ENCODE measurements at regions not wholly inside any gene's neighbourhood (a gene's known extent, or its start where the extent isn't known, plus 50 kb on each side); places are given as distances from the start of the nearest gene placed in this dataset.
"Not testable (repeated sequence)": the region's sequence is repeated elsewhere in the genome, so short reads cannot be mapped to it uniquely, and the experiment has no call there.

- H3K27me3 ChIP-seq = no peaks in the 10 kb centered on the region
- TF ChIP-seq CTCF (IDR thresholded peaks at IDR 0.05) = no peak
- intact Hi-C loops (cut with DNase I) = no loop called here
- peak; percentile 34 for ATAC-seq
- no peak overlapping the region for H3K4me3 ChIP-seq
- no peaks in the 10 kb centered on the region for H3K36me3 ChIP-seq
- no peak for DNase-seq
- no peaks in the 10 kb centered on the region for H3K4me1 ChIP-seq
- no peak overlapping the region for H3K27ac ChIP-seq
- H3K9me3 ChIP-seq = no peaks in the 10 kb centered on the region
These were observed 179.7 kb upstream of the ST6GALNAC5 start for GRCh38 chr1:76687307-76688175.

GRCh38 chr1:76690766-76691165 is 176.5 kb upstream of the ST6GALNAC5 start:
- no peak for ATAC-seq

DNA sequence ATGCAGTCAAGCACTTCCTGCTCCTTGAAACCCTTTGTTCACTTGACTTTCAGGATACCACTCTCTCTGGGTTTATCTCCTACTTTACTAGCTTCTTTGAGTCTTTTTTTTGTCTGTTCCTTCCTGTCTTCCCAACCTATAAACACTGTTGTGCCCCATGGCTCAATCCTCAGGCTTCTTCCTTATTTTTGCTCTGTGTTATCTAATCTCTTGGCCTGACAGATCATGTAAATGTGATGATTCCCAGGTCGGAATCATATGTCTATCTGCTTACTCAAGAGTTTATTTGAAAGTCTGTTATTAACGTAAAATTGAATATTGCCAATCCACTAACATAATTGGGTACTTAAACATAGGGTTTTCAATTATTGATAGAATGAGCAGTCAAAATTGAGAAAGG is 171.7 kb upstream of the ST6GALNAC5 start:
- ATAC-seq = no peak
- Histone ChIP-seq H3K27me3 (no peaks in the 10 kb centered on the region), H3K4me1 (no peaks in the 10 kb centered on the region), H3K36me3 (no peaks in the 10 kb centered on the region), H3K4me3 (no peak overlapping the region), H3K27ac (no peak overlapping the region), H3K9me3 (no peaks in the 10 kb centered on the region)
- intact Hi-C loops (cut with DNase I) = no loop called here
- DNase-seq = no peak
- TF ChIP-seq CTCF (IDR thresholded peaks at IDR 0.05) = no peak

More at GRCh38 chr1:76690766-76691165, 176.5 kb upstream of the ST6GALNAC5 start:
- no peaks in the 10 kb centered on the region for H3K9me3 ChIP-seq
- no peaks in the 10 kb centered on the region for H3K36me3 ChIP-seq
- TF ChIP-seq CTCF (IDR thresholded peaks at IDR 0.05) = no peak
- no peaks in the 10 kb centered on the region for H3K27me3 ChIP-seq
- no peak overlapping the region for H3K4me3 ChIP-seq
- intact Hi-C loops (cut with DNase I) = no loop called here
- no peak overlapping the region for H3K27ac ChIP-seq
- DNase-seq = no peak
- H3K4me1 ChIP-seq = no peaks in the 10 kb centered on the region

DNA sequence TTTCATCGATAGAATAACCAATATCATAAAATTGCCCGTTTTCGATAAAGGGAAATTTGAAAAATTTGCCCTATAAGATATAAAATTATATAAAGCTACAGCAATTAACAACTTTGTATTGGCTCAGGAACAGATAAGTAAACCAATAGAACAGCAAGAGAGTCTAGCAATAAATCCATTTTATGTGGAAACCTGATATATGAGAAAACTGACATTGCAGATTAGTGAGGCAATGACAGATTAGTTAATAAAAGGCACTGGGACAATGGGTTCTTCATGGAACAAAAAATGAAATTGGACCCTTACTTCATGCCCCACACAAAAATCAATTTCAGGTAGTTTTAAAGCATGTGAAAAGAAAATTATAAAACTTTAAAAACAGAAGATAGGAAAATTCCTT is 169.9 kb upstream of the ST6GALNAC5 start:
- no peak overlapping the region for H3K4me3 ChIP-seq
- TF ChIP-seq CTCF (IDR thresholded peaks at IDR 0.05) = no peak
- H3K9me3 ChIP-seq = no peaks in the 10 kb centered on the region
- H3K4me1 ChIP-seq = no peaks in the 10 kb centered on the region
- no peak for DNase-seq
- no peak for ATAC-seq
- H3K27ac ChIP-seq = no peak overlapping the region
- H3K36me3 ChIP-seq = no peaks in the 10 kb centered on the region
- intact Hi-C loops (cut with DNase I) = no loop called here
- no peaks in the 10 kb centered on the region for H3K27me3 ChIP-seq

GRCh38 chr1:76699646-76700045 is 167.6 kb upstream of the ST6GALNAC5 start:
- H3K36me3 ChIP-seq; H3K27ac ChIP-seq; H3K4me1 ChIP-seq; H3K27me3 ChIP-seq; H3K4me3 ChIP-seq; DNase-seq; H3K9me3 ChIP-seq; intact Hi-C loops (cut with DNase I): not testable (repeated sequence)
- ATAC-seq = peak; percentile 12

GRCh38 chr1:76700200-76700599 is 167.1 kb upstream of the ST6GALNAC5 start:
- H3K27me3 ChIP-seq; H3K36me3 ChIP-seq; H3K4me1 ChIP-seq; H3K27ac ChIP-seq; DNase-seq; H3K9me3 ChIP-seq; H3K4me3 ChIP-seq; intact Hi-C loops (cut with DNase I): not testable (repeated sequence)
- ATAC-seq = peak; percentile 20

Data from upper lobe of right lung (tissue), 1 donor.